Caki2 (cell line): ENCODE measurements at regions not wholly inside any gene's neighbourhood (a gene's known extent, or its start where the extent isn't known, plus 50 kb on each side); places are given as distances from the start of the nearest gene placed in this dataset.
"Not testable (repeated sequence)": the region's sequence is repeated elsewhere in the genome, so short reads cannot be mapped to it uniquely, and the experiment has no call there.

Experiments used
- DNase-seq: peaks from one replicate; pipeline ENCODE4 v3.0.0-alpha.2; 2015; ENCODE audit warnings: low read depth
- in situ Hi-C: cut with HindIII; loops from 2 replicates; pipeline ENCODE4 v1.10.0; 2016; ENCODE audit warnings: low sequenced_read_pairs, low pct_unique_long_range_greater_than_20kb, mixed read lengths

DNA sequence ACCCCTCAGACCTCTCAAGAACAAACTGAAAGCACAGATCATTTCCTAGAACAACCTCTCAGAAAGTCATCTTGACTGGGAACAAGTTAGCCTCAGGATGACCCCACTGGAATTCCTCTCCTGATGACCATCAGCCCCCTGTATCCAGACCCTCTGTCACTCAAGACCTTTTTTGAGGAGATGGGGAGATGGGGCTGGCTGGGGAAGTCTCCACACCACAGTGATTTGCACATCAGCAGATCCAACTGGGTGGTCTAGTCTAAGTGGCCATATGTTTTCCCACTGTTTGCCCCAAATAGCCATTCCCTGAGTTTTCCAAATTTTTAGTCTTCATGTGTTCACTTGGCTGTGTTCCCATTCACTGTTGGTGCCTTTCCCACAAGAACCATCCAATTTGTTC is 452.4 kb upstream of the NPVF start:
- in situ Hi-C loops: no loop called here
- no peak for DNase-seq

DNA sequence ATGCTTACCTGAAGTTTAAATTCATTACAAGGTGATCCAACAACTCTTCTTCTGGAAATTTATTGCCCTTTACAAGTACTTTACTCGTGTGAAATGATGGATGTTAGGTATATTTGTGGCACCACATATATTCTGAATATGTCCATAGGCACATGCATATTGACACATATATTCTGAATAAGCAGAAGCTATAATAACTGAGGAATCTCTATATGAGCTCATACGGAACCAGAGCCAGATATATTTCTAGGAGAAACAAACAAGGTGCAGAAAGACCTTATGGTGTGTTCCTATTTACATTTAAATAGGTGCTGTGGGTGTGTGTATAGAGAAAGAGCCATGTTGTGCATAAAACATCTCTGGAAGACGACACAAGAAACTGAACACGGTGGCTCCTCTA is 456.1 kb upstream of the NPVF start:
- in situ Hi-C loops: no loop called here
- no peak for DNase-seq

DNA sequence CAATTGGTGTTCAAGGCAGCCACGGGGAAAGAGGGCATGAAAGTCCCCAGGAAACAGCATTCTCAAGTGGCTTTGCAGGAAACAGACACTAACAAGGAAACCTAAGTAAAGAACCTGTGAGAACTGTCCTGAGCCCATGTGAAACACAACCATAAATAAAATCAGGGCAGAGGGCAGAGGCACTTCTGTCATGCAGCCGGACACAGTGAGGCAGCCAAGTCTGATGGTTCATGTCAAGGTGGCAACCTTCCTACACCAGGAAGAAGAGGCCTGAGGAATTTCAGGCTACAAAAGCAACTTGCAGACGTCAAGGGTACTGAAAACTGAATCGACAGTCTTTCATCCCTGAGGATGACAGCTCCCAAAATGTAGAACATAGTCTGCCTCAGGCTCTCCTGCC is 458.2 kb upstream of the NPVF start:
- no peak for DNase-seq
- in situ Hi-C loops: no loop called here

DNA sequence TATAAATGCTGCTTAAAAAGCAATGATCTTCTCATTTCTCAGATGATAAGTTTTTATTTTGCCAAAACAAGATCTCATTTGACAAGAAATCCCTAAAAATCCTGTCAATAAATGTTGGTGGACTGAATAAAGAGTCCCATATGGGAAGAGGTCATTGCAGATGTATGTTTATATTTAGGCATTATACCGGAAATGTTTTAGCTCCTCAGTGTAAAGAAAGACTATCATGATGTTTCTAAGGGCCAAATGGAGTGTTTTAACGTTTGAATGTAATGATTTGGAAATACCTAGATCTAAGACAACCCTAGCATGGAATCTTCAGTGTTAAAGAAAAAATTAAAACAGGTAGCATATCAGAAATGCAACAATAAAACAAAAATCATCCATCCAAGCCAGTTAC is 457.8 kb upstream of the NFE2L3 start:
- no peak for DNase-seq
- in situ Hi-C loops: no loop called here

DNA sequence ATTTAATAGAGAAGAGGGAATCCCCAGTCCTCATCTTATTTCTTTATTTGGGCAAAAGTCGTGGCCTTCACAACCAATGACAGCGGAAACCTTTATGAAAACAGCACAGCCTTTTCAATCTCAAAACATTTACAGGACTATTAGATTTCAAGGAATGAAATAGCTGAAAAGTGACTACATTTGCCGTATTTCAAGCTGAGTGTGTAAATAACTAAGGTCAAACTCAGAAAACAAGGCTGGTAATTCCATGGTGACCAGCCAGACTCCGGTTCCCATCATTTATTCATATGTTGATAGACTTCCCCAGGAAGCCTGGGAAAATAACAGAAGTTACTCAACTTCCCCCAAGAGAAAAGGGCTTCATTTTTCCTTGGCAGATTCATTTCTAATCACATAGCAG is 457.3 kb upstream of the NFE2L3 start:
- in situ Hi-C loops: no loop called here
- no peak for DNase-seq

DNA sequence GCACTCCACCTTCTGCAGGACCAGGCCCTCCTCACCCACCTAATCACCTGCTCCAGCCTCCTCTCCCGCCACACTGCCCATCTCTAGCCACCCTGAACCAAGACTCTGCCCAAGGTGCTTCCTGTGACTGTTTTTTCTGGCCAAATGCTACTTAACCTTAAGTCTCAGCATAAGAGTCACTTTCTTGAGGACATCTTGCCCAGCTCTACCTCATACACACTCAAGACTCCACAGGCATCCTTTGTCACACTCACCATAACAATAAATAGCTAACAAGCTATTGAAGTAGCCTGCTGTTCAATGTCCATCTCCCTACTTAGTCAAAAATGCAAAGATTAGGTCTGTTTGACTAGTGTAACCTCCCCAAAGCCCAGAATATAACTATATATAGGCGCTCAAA is 455.4 kb upstream of the NFE2L3 start:
- in situ Hi-C loops: no loop called here
- no peak for DNase-seq

DNA sequence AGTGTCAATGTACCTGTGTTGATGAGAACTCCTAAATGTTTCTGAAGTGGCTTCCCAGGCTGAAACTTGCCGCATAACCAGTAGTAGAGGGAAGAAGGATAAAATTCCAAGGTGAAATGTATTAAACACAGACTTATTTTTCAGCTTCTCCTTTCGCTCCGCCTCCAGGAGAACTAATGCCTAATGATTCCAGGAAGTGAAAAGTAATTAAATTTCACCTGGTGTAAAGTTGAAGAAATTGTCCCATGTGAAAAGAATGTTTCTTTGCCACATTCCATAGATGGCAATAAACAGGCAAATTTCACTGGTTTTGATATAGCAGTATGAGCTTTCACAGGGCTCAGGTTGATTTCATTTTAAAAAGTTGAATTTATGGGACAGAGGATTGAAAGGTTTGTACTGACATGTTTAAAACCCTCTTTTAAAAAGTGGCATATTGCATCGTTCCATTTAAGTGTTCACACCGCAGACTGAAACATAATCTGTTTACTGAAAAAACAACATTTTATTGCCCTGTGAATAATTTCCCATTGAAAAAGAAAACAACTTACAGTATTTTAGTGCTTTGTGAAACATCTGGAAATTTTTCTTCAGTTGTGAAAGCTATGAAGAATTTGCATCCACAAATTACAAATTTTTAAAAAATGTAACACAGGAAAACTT is 453.4 kb upstream of the NFE2L3 start:
- DNase-seq: no peak
- in situ Hi-C loops: no loop called here

DNA sequence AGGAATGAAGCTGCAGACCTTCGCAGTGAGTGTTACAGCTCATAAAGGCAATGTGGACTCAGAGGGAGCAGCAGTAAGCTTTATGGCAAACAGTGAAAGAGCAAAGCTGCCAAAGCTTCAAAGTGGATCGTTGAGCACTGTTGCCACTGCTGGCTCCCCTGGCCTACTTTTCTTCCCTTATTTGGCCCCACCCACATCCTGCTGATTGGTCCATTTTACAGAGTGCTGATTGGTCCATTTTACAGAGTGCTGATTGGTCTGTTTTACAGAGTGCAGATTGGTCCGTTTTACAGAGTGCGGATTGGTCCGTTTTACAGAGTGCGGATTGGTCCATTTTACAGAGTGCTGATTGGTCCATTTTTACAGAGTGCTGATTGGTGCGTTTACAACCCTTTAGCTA is 451.9 kb upstream of the NFE2L3 start:
- in situ Hi-C loops, DNase-seq: not testable (repeated sequence)

DNA sequence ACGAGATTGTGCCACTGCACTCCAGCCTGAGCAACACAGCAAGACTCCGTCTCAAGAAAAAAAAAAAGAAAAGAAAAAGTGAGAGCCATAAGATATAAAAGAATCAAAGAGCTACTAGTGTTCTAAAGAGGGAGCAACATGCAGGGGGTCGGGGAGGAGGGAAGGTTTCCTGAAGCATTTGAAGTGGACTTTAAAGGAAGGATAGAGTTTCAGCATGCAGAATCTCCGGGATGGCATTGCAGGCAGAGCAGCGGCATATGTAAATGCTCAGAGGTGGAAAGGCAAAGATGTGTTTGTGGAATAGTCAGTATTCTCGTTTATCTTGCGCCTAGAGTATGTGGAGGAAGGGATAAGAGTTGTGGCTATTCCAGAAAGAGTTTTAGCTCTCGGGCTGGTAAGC is 447.6 kb upstream of the NFE2L3 start:
- in situ Hi-C loops: no loop called here
- DNase-seq: no peak

DNA sequence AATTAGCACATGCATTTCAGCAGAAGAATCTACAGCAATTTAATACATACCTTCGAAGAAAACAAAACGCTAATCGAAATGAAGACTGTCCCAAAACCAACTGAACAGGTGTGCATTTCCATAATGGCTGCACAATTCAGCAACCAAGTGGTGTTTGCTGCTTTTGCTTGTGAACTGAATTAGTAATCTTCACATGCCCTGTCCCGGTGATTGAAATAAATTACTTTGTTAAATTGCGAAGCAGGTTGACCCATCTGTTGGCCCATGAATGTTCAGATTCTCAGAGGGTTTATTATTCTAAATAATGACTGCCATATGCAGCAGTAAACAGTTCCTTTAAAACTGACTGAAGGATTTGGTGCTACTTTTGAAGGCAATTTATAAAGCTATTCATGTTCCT is 445.2 kb upstream of the NFE2L3 start:
- in situ Hi-C loops: no loop called here

DNA sequence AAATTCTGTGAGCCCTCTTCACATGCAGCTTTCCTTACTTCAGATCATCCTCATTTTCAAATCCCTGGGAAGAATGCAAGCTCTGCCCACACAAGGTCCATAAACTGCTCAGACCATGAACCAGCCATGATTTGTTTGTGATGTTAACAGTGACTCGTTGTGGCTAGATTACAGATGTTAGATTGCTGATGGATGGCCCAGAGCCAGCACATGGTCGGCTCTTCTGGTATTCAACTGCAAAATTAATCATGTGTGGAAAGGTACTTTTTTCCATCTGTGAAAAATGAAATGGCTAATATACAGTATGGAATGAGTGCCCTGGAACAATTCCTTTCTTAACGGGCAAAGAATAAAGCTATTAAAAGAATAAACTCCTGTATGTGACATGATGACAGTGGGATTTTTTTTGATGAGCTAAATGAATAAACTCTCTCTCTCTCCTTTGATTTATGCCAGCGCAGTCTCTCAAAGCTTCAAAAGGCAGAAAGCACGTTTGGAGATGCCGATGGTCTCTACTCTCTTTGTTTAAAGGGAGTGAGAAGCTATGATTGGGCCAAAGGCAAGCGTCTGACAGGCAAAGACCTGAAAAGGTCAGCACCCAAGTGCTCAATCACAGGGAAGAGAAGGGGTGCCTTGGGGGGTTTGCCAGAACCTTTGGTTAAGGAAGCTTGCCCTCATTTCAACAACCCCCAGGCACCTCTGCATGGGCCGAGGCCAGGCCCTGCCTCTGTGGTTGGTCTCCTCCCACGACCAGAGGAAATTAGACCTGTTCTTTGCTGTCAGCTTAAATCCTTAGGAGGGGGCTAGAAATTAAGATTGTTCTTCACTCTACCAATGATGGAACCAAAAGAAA is 444.0 kb upstream of the NFE2L3 start:
- peak; percentile 26 for DNase-seq

More for the DNA sequence above, 445.2 kb upstream of the NFE2L3 start:
- no peak for DNase-seq

DNA sequence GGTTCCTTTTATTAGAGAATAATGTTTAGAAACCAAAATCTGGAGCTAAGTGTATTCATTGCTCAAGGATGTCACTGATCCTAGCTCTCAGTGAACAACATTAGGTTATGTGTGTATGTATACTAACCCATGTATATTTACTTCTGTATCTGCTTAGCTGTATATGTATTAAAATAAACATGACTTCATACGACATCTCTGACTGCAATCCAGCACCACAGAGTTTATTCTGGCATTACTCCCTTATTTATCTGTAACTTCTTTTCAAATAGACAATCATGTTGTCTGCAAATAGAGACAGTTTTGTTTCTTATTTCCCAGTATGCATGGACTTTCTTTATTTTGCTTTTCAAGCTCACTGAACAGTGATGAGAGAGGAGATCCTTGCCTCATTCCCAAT is 441.0 kb upstream of the NFE2L3 start:
- DNase-seq: no peak
- in situ Hi-C loops: no loop called here

More for the DNA sequence above, 444.0 kb upstream of the NFE2L3 start:
- in situ Hi-C loops: no loop called here

DNA sequence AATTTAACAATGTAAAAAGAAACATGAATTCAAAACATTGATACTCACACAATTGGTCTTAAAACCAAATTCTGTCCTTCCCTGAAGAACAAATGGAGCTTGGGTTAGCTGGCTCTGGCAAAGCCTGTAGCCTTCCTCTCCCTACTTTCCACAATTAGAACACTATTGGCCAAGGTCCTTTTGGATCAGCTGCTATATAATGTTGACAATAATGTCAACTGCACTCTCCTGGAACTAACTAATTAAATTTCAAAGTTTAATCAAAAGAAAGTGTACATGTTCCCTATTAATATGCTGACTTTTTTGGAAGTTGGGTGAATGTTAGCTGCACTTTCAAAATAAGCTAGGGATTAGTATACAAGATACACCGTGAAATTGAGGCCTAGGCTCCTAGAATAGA is 440.1 kb upstream of the NFE2L3 start:
- no peak for DNase-seq
- in situ Hi-C loops: no loop called here

DNA sequence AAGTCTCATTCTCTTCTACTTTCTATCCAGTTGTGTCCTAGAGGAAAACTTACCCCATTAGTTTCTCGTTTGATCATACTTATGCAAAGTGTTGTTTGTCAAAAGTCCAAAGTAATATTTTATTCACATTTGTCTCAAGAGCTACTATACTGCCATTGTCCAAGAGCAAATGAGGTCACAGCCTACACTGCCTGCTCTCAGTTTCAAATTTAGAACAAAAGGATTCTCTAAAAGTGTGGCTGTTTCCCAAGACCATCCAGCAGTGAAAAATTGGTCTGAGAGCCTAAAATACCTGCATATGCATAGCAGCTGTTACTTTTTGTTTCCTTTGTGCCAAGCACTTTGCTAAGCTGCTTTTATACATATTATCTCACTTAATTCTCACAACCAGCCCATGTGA is 439.5 kb upstream of the NFE2L3 start:
- in situ Hi-C loops: no loop called here

DNA sequence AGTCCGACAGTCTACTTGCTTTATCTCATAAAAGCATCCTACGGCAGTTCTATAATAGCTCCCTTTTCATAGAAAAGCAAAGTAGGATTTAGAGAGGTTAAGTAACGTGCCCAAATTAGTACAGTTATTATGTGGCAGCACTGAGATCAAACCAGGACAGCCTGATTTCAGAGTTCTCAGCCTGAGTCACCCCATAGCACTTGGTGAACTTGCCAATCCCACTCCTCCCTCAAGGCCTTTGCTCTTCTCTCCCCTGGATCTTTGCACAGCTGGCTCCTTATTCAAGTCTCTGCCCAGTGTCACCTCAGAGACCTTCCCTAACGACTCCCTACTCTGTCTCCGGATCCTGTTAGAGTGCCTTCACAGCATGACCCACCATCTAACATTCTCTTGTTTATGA is 438.0 kb upstream of the NFE2L3 start:
- in situ Hi-C loops: no loop called here
- no peak for DNase-seq

More for the DNA sequence above, 439.5 kb upstream of the NFE2L3 start:
- no peak for DNase-seq

DNA sequence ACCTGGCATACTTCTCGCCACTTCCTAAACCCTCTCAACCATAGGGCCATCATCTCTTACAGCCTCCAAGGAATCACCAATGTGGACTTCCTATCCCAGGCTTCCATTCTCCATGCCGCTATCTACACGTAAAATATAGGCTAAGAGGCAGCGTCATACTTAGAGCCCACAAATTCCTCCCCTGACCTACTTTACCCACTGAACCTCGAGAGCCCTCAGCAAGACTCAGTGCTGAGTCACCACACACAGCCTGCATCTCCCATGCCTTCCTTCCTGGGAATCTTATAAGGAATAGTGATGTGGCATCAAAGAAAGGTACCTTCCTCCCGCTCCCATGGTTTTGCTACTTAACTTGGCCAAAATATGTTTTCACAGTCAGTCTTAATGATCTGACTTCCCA is 435.6 kb upstream of the NFE2L3 start:
- in situ Hi-C loops: no loop called here
- peak; percentile 35 for DNase-seq

DNA sequence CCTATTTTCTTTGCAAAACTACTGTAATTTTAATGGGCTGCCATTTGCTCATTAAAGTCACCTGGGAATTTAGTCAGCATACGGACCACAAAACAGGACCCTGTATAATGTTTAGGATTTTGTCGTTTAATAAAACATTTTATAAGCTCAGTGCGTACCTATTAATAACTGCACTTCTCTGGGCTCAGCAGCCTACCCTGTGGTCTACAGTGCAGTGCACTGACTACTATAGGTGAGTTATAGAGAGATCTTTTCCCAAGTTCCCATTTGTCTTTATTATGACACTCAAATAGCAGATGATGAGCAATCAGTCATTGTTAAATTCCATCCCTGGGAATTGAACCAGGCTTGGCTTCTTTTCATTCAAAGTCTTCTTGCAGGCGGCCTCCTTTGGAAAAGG is 433.4 kb upstream of the NFE2L3 start:
- in situ Hi-C loops: no loop called here
- DNase-seq: no peak

DNA sequence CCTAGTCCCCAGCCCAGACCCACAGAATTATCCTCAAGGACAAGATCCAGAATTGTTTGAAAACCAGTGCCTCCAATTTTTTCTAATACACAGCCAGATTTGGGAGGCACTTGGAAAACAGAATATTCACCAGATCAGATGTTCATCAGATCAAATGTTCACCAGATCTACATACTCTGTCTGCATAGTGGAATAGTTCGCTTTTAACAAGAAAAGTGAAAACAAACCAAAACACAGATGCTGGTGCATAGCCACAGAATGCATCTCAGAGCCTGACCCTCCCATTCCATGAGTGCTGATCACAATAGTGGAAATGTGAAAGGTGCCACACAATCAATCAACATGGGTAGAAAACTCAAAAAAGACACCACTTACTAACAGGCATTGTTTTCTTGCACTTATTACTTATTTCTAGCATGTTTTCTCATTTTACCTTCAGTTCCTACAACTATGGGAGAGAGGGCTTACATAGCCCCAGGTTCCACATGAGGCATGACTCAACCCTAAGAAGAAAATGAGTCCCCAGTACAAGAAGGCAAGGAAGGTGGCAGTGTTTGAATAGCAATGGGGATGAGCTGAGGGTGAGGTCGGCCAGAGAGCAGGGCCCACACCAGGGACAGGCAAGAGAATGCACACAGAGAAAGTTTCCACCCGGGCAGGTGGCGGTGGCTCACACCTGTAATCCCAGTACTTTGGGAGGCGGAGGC is 432.7 kb upstream of the NFE2L3 start:
- DNase-seq: no peak
- in situ Hi-C loops: no loop called here

DNA sequence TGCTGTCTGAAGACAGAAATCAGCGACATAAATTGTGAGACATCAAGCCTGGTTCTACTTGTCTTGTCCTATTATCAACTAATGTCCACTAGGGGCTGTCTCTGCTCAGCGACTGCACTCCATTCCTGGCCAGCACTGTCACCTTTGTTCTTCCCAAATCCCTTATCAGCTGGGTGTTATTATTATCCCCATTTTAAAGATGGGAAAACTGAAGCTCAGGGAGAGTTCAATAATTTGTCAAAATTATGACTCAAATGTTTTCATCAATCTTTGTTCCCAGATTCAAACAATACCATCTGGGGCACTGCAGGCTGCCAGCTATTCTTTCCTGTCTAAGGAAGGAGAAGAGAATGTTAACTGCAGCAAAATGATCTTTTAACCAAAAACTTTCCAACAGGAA is 431.6 kb upstream of the NFE2L3 start:
- in situ Hi-C loops: no loop called here

More for the DNA sequence above, 431.6 kb upstream of the NFE2L3 start:
- DNase-seq: peak; percentile 12
